ENCODE measurements at regions not wholly inside any gene's neighbourhood (a gene's known extent, or its start where the extent isn't known, plus 50 kb on each side); places are given as distances from the start of the nearest gene placed in this dataset.

GRCh38 chr1:101148980-101149379 is 87.8 kb upstream of the S1PR1 start:
- Mint-ChIP-seq H3K27me3 (ENCODE audit: low read depth) (no peaks in the 10 kb centered on the region), H3K27ac (ENCODE audit: unreplicated experiment) (no peak overlapping the region), H3K9me3 (ENCODE audit: low read depth) (no peaks in the 10 kb centered on the region), H3K36me3 (ENCODE audit: low read depth) (no peaks in the 10 kb centered on the region), H3K4me3 (ENCODE audit: unreplicated experiment) (no peak overlapping the region), H3K4me1 (ENCODE audit: low read depth) (no peaks in the 10 kb centered on the region)
- TF ChIP-seq CTCF (IDR thresholded peaks at IDR 0.05), result no peak
- no peak for DNase-seq (ENCODE audit: low spot score)

DNA sequence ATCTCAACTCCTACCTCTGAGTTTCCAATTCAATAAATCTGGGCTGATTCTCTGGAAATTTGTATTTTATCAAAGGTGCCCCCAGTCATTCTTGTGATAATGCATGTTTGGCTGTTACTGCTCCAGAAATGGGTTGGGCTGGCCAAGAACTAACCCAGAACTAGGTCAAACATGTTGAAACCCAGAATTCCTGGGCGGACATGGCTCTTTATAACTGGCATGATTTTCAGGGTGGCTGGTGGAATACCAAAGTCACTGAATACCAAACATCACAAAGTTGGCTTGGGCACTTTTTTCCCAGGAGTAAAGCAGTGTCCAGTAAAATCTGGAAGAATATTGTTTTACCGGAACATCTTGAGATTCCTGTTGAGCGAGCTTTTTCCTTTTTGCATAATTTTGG is 89.4 kb upstream of the S1PR1 start:
- TF ChIP-seq CTCF (IDR thresholded peaks at IDR 0.05), result no peak
- H3K36me3 Mint-ChIP-seq (ENCODE audit: low read depth), result no peaks in the 10 kb centered on the region
- H3K4me1 Mint-ChIP-seq (ENCODE audit: low read depth), result no peaks in the 10 kb centered on the region
- no peaks in the 10 kb centered on the region for H3K9me3 Mint-ChIP-seq (ENCODE audit: low read depth)
- H3K27me3 Mint-ChIP-seq (ENCODE audit: low read depth), result no peaks in the 10 kb centered on the region
- no peak overlapping the region for H3K4me3 Mint-ChIP-seq (ENCODE audit: unreplicated experiment)
- DNase-seq (ENCODE audit: low spot score), result no peak
- no peak overlapping the region for H3K27ac Mint-ChIP-seq (ENCODE audit: unreplicated experiment)

- Mint-ChIP-seq H3K9me3 (ENCODE audit: low read depth) (no peaks in the 10 kb centered on the region), H3K27ac (ENCODE audit: unreplicated experiment) (no peak overlapping the region), H3K4me1 (ENCODE audit: low read depth) (no peaks in the 10 kb centered on the region), H3K4me3 (ENCODE audit: unreplicated experiment) (no peak overlapping the region), H3K27me3 (ENCODE audit: low read depth) (no peaks in the 10 kb centered on the region), H3K36me3 (ENCODE audit: low read depth) (no peaks in the 10 kb centered on the region)
- TF ChIP-seq CTCF (IDR thresholded peaks at IDR 0.05), result no peak
- no peak for DNase-seq (ENCODE audit: low spot score)
These were observed 91.4 kb upstream of the S1PR1 start for GRCh38 chr1:101145449-101145820.

DNA sequence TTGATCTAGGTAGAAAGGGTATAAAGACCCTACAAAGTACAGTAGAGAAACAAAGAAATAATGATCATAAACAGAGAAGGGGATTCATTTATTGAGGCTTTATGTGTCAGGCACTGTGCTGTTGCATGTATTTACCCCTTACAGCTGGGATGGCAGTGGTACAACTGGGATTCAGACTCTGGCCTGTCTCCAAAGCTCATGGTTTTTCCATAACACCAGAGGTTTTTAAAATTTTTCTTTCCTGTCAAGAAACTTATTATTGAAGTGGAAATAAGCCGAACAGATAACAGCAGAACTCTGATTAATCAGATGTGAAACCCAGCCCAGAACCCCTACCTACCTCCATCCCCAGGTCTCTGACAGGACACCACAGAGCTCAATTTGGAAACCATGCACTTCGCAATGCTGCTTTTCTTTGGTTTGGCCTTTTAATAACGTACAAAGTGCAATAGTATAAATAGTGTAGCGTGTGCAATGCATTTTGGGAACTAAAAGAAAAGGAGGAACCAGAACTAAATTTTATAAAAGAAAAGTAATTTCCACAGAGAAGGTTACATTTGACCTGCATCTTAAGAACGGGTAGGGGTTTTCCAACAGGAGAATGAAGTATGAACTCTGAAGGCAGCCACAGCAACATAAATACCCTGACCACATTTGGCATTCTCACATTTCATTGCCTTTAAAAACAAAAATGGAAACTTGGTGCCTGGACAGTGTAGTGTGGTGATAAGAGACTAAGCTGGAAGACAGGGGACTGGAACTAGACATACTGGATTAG is 92.0 kb upstream of the S1PR1 start:
- Mint-ChIP-seq H3K4me3 (ENCODE audit: unreplicated experiment) (no peak overlapping the region), H3K9me3 (ENCODE audit: low read depth) (no peaks in the 10 kb centered on the region), H3K27ac (ENCODE audit: unreplicated experiment) (no peak overlapping the region), H3K36me3 (ENCODE audit: low read depth) (no peaks in the 10 kb centered on the region), H3K4me1 (ENCODE audit: low read depth) (no peaks in the 10 kb centered on the region), H3K27me3 (ENCODE audit: low read depth) (no peaks in the 10 kb centered on the region)
- TF ChIP-seq CTCF (IDR thresholded peaks at IDR 0.05), result no peak
- no peak for DNase-seq (ENCODE audit: low spot score)

- H3K27ac Mint-ChIP-seq (ENCODE audit: unreplicated experiment), result no peak overlapping the region
- H3K9me3 Mint-ChIP-seq (ENCODE audit: low read depth), result no peaks in the 10 kb centered on the region
- no peaks in the 10 kb centered on the region for H3K27me3 Mint-ChIP-seq (ENCODE audit: low read depth)
- no peaks in the 10 kb centered on the region for H3K36me3 Mint-ChIP-seq (ENCODE audit: low read depth)
- H3K4me3 Mint-ChIP-seq (ENCODE audit: unreplicated experiment), result no peak overlapping the region
- DNase-seq (ENCODE audit: low spot score), result no peak
- H3K4me1 Mint-ChIP-seq (ENCODE audit: low read depth), result peaks cover 6% of the 10 kb centered on the region
- TF ChIP-seq CTCF (IDR thresholded peaks at IDR 0.05), result no peak
These were observed 94.6 kb upstream of the S1PR1 start for GRCh38 chr1:101142244-101142643.
